ENCODE measurements at regions not wholly inside any gene's neighbourhood (a gene's known extent, or its start where the extent isn't known, plus 50 kb on each side); places are given as distances from the start of the nearest gene placed in this dataset.

DNA sequence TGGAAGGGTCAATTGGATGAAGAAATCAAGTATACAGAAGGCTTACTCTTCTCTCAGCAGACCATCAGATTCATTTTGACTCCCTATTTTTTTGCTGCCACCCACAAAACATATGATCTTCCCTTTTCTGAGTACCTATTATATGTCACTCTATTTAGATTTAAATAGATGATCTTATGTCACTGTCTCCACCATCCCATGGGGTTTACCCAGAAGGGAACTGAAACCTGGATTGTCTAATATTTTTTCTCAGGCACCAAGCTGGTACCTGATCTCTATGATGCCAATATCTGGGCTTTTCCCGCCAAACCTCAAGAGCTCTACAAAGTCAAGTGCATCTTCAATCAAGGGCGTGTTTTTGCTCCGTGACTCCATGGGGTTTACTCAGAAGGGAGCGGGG, 118.7 kb downstream of the GAS1 start:
- Histone ChIP-seq H3K9me3 (ENCODE audit: control insufficient read depth, low read length) (no peaks in the 10 kb centered on the region), H3K9ac (ENCODE audit: low read length) (no peak overlapping the region), H3K27me3 (ENCODE audit: control insufficient read depth, insufficient read depth, low read length) (no peaks in the 10 kb centered on the region), H3K4me3 (ENCODE audit: low read length) (no peak overlapping the region), H3K36me3 (ENCODE audit: control insufficient read depth, insufficient read depth, low read length) (no peaks in the 10 kb centered on the region), H3K4me1 (ENCODE audit: control insufficient read depth, insufficient read depth, low read length) (no peaks in the 10 kb centered on the region)

DNA sequence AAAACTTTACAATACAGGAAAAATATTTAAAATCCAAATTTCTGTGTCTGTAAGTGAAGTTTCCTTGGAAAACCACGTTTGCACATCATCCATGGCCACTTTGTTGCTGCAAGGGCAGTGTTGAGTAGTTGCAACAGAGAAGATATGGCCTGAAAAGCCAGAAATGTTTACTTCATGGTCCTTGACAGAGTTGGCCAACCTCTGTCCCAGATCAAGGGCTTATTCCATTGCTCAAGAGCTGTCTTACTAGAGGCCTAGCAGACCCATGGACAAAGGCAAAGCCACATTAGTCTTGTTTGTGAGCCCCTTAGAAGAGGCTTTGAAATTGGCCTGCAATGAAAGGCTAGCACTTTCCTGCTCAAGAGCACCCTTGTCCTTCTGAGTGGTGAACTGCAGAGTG, 119.4 kb downstream of the GAS1 start:
- Histone ChIP-seq H3K9me3 (ENCODE audit: control insufficient read depth, low read length) (no peaks in the 10 kb centered on the region), H3K27me3 (ENCODE audit: control insufficient read depth, insufficient read depth, low read length) (no peaks in the 10 kb centered on the region), H3K36me3 (ENCODE audit: control insufficient read depth, insufficient read depth, low read length) (no peaks in the 10 kb centered on the region), H3K4me1 (ENCODE audit: control insufficient read depth, insufficient read depth, low read length) (no peaks in the 10 kb centered on the region), H3K4me3 (ENCODE audit: low read length) (no peak overlapping the region), H3K9ac (ENCODE audit: low read length) (no peak overlapping the region)

DNA sequence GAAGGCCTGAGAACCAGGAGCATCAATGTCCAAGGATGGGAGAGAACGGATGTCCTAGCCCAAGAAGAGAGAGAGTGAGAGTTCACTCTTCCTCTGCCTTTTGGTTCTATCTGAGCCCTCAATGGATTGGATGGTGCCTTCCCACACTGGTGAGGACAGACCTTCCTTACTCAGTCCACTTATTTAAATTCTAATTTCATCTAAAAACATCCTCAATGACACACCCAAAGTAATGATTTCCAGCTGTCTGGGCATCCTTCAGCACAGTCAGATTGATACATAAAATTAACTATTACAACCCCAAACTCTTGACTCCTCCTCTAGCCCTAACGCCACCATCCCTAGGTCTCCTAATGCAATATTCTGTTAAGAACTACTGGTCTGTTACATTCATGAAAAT, 122.0 kb downstream of the GAS1 start:
- H3K27me3 ChIP-seq (ENCODE audit: control insufficient read depth, insufficient read depth, low read length) = no peaks in the 10 kb centered on the region
- no peaks in the 10 kb centered on the region for H3K4me1 ChIP-seq (ENCODE audit: control insufficient read depth, insufficient read depth, low read length)
- H3K4me3 ChIP-seq (ENCODE audit: low read length) = no peak overlapping the region
- H3K36me3 ChIP-seq (ENCODE audit: control insufficient read depth, insufficient read depth, low read length) = no peaks in the 10 kb centered on the region
- no peaks in the 10 kb centered on the region for H3K9me3 ChIP-seq (ENCODE audit: control insufficient read depth, low read length)
- no peak overlapping the region for H3K9ac ChIP-seq (ENCODE audit: low read length)

DNA sequence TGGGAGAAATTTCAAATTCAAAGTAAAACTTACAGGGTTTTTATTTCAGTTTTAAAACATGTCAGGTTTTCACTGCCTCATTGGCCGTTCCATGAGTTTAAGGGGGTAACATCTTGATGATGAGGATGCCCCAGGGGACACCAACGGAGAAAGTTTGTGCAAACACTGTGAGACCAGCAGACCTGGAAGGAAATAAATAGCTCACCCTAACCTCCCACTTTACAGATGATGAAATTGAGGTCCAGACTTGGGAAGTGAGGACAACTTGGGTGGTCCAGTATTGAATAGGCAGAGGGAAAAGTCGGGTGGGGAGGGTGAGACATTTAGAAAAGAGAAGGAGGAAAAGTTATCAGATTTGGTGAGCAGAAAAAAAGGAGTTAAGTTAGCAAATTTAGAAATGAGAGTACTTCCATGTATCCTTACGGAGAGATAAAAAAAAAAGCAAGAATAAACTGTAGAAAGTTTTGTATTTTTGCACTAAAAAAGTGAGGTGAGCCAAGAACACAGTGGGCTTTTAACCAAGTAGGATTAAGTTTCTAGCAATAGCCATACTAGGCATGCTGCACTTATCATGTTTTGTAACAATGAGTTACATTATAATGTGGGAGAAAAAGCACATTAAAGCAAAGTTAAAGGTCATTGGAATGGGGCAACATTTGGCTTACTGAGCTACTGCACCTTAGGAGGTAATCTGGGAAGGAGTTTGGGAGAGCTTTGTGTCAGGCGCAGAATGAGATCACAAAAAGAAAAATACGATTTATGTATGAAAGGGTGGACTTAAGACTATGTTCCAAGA, 125.1 kb downstream of the GAS1 start:
- Histone ChIP-seq H3K9me3 (ENCODE audit: control insufficient read depth, low read length) (no peaks in the 10 kb centered on the region), H3K4me1 (ENCODE audit: control insufficient read depth, insufficient read depth, low read length) (no peaks in the 10 kb centered on the region), H3K36me3 (ENCODE audit: control insufficient read depth, insufficient read depth, low read length) (no peaks in the 10 kb centered on the region), H3K27me3 (ENCODE audit: control insufficient read depth, insufficient read depth, low read length) (no peaks in the 10 kb centered on the region), H3K9ac (ENCODE audit: low read length) (no peak overlapping the region), H3K4me3 (ENCODE audit: low read length) (no peak overlapping the region)

DNA sequence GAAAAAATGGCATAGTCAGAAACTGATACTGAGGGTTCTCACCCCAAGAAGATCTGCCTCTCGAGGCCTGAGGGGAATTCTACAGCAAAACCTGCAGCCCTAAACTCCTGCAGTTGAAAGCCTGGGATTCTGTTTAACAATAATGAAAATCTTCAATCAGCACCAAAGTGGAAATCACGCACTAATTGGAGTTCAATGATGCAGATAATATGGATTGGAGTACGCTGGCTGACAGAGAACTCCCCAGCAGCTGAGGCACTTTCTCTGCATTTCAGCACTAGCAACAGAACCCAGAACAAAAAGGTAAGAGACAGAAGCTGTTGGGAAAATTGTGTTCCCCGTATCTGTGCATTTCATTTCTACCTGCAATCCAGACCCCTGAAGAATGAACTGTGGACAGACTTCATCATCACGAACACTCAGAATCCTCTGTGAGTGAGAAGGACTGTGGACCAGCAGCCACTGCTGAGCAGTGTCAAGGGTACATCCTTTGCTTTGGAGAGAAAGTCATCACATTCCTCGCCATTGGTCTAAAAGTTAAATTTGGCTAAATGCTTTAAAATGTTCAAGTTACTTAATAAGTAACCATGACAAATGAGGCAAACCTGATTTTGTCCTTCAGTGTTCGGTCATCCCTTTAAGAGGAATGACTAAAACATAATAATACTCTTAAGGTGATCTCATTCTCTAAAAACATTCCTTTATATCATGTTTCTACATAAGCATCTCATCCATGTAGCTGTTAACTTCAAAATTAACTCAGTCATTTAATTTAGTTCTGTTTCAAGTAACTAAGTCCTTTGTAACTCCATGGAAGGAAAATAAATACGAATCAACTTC, 126.1 kb downstream of the GAS1 start:
- Histone ChIP-seq H3K9ac (ENCODE audit: low read length) (no peak overlapping the region), H3K36me3 (ENCODE audit: control insufficient read depth, insufficient read depth, low read length) (no peaks in the 10 kb centered on the region), H3K27me3 (ENCODE audit: control insufficient read depth, insufficient read depth, low read length) (no peaks in the 10 kb centered on the region), H3K9me3 (ENCODE audit: control insufficient read depth, low read length) (no peaks in the 10 kb centered on the region), H3K4me3 (ENCODE audit: low read length) (no peak overlapping the region), H3K4me1 (ENCODE audit: control insufficient read depth, insufficient read depth, low read length) (no peaks in the 10 kb centered on the region)

DNA sequence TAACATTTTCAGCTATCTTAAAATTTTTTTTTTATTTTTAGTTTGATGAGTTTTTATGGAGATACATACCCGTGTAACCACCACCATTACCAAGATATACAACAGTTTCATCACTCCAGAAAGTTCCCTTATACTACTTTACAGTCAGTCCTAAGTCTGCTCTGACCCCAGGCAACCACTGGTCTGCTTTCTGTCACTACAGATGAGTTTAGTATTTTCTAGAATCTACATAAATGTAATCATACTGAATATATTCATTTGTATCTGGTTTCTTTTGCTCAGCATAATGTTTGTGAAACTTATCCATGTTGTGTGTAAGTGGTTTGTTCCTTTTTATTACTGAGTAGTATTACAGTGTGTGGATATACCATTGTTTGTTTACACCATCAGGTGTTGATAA, 127.8 kb downstream of the GAS1 start:
- H3K36me3 ChIP-seq (ENCODE audit: control insufficient read depth, insufficient read depth, low read length) = no peaks in the 10 kb centered on the region
- no peaks in the 10 kb centered on the region for H3K27me3 ChIP-seq (ENCODE audit: control insufficient read depth, insufficient read depth, low read length)
- no peak overlapping the region for H3K4me3 ChIP-seq (ENCODE audit: low read length)
- no peaks in the 10 kb centered on the region for H3K4me1 ChIP-seq (ENCODE audit: control insufficient read depth, insufficient read depth, low read length)
- H3K9me3 ChIP-seq (ENCODE audit: control insufficient read depth, low read length) = no peaks in the 10 kb centered on the region
- no peak overlapping the region for H3K9ac ChIP-seq (ENCODE audit: low read length)

DNA sequence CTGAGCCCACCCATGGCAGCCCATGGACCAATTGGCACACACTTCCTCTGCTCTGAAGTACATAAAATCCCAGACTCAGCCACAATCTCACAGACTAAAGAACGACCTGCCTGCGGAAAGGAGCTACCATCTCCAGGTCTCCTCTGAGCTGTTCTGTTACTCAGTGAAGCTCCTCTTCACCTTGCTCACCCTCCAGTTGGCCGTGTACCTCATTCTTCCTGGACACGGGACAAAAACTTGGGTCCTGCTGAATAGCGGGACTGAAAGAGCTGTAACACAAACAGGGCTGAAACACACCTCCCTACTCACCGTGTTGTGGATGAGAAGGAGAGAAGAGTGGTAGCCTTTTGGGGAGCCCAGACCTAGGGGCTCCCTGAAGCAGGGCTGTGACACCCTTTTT, 128.7 kb downstream of the GAS1 start:
- Histone ChIP-seq H3K9ac (ENCODE audit: low read length) (no peak overlapping the region), H3K27me3 (ENCODE audit: control insufficient read depth, insufficient read depth, low read length) (no peaks in the 10 kb centered on the region), H3K9me3 (ENCODE audit: control insufficient read depth, low read length) (no peaks in the 10 kb centered on the region), H3K4me1 (ENCODE audit: control insufficient read depth, insufficient read depth, low read length) (no peaks in the 10 kb centered on the region), H3K4me3 (ENCODE audit: low read length) (no peak overlapping the region), H3K36me3 (ENCODE audit: control insufficient read depth, insufficient read depth, low read length) (no peaks in the 10 kb centered on the region)

DNA sequence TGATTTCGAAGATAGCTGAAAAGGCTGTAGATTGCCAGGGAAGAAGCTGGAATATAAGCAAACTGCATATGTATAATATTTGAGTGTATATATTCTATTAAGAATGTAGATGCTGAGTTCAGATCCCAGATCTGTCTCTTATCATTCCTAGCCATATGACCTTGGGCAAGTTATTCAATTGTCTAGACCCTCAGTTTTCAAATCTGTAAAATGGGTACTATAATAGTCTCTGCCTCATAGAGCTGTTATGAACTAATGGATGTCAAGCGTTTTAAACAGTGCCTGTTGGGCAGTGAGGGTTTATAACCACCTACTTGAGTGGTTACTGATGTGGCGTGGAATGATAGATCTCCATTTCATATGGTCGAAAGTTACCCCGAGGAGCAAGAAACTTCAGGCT, 130.4 kb downstream of the GAS1 start:
- no peaks in the 10 kb centered on the region for H3K27me3 ChIP-seq (ENCODE audit: control insufficient read depth, insufficient read depth, low read length)
- no peaks in the 10 kb centered on the region for H3K9me3 ChIP-seq (ENCODE audit: control insufficient read depth, low read length)
- H3K4me3 ChIP-seq (ENCODE audit: low read length) = no peak overlapping the region
- no peaks in the 10 kb centered on the region for H3K4me1 ChIP-seq (ENCODE audit: control insufficient read depth, insufficient read depth, low read length)
- H3K36me3 ChIP-seq (ENCODE audit: control insufficient read depth, insufficient read depth, low read length) = no peaks in the 10 kb centered on the region
- no peak overlapping the region for H3K9ac ChIP-seq (ENCODE audit: low read length)

DNA sequence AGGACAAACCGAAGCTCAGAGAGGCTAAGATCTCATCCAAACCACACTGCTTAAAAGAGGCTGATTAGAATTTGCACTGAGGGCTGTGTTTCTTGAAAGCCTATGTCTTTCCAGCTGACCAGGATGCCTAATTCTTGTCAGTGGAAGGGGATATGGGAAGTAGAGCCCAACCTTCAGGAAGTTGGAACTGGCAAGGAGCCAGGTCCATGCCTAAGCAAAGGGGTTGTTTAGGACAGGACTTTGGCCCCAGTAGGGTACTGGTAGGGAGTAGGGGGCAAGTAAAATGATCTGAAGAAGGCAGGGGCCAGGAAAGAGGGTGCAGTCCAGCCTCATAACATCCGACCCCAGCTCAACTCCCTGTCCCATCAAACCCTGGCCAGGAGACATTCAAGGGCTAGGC, 130.9 kb downstream of the GAS1 start:
- no peak overlapping the region for H3K4me3 ChIP-seq (ENCODE audit: low read length)
- H3K27me3 ChIP-seq (ENCODE audit: control insufficient read depth, insufficient read depth, low read length) = no peaks in the 10 kb centered on the region
- no peaks in the 10 kb centered on the region for H3K9me3 ChIP-seq (ENCODE audit: control insufficient read depth, low read length)
- H3K36me3 ChIP-seq (ENCODE audit: control insufficient read depth, insufficient read depth, low read length) = no peaks in the 10 kb centered on the region
- H3K4me1 ChIP-seq (ENCODE audit: control insufficient read depth, insufficient read depth, low read length) = no peaks in the 10 kb centered on the region
- H3K9ac ChIP-seq (ENCODE audit: low read length) = no peak overlapping the region

DNA sequence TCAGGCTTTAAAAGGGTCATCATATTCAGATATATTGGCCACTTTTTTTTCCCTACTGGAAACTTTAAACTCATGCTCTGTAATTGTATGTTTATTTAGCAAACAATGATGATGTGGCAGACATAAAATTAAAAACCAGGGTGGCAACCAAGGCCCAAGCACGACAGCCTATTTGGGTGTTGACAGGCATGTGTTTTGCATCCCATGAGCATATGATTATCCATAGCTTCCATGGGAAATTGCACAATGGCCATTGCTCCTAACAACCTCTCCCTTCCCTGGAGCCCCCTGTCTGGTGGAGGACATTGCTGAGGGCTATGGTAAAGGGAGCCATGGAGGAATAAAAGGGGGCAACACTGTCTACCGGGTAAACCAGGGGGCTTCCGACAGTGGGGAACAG, 134.7 kb downstream of the GAS1 start:
- Histone ChIP-seq H3K4me3 (ENCODE audit: low read length) (no peak overlapping the region), H3K9ac (ENCODE audit: low read length) (no peak overlapping the region), H3K9me3 (ENCODE audit: control insufficient read depth, low read length) (no peaks in the 10 kb centered on the region), H3K36me3 (ENCODE audit: control insufficient read depth, insufficient read depth, low read length) (no peaks in the 10 kb centered on the region), H3K4me1 (ENCODE audit: control insufficient read depth, insufficient read depth, low read length) (no peaks in the 10 kb centered on the region), H3K27me3 (ENCODE audit: control insufficient read depth, insufficient read depth, low read length) (no peaks in the 10 kb centered on the region)

DNA sequence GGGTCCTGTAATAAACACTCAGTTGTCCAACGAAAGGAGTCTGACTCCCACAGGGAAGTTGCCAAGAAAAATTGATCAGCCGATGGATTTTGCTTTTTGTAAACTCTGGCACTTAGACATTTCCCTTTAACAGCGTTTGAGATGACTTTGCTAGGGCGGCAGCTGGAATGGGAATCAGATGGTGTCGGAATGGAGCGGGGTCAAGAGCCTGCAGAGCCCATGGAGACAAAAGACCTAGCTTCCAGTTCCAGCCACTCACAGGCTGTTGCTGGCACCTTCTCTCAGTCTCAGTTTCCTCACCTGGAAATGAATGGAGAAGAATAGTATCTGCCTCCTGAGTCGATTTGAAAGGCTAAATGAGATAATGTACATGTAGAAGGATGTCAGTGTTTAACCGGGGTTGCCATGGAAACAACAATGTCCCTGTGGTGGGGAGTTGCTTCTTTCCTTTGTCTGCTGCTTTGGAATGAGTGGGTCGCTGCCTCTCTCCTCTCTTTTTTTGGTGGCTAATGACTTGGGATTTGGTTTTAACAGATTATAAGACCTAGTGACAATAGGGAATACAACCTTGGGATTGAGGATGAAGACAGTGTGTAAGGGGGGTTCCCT, 137.4 kb downstream of the GAS1 start:
- Histone ChIP-seq H3K9ac (ENCODE audit: low read length) (no peak overlapping the region), H3K27me3 (ENCODE audit: control insufficient read depth, insufficient read depth, low read length) (no peaks in the 10 kb centered on the region), H3K4me3 (ENCODE audit: low read length) (no peak overlapping the region), H3K36me3 (ENCODE audit: control insufficient read depth, insufficient read depth, low read length) (no peaks in the 10 kb centered on the region), H3K4me1 (ENCODE audit: control insufficient read depth, insufficient read depth, low read length) (no peaks in the 10 kb centered on the region), H3K9me3 (ENCODE audit: control insufficient read depth, low read length) (no peaks in the 10 kb centered on the region)

DNA sequence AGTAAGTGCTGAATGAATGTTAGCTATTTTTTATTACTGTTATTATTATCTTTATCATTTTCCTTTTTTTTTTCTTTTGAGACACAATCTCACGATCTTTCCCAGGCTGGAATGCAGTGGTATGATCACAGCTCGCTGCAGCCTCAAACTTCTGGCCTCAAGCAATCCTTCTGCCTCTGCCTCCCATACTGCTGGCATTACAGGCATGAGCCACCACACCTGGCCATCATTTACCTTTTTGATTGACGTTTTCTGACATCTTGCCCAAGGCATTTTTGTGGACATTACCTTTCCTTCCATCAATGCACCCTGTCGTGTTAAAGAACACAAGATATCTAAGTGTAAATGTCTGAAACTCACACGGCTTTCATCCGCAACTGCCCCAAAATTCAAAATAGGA, 138.2 kb downstream of the GAS1 start:
- Histone ChIP-seq H3K27me3 (ENCODE audit: control insufficient read depth, insufficient read depth, low read length) (no peaks in the 10 kb centered on the region), H3K4me1 (ENCODE audit: control insufficient read depth, insufficient read depth, low read length) (no peaks in the 10 kb centered on the region), H3K4me3 (ENCODE audit: low read length) (no peak overlapping the region), H3K9ac (ENCODE audit: low read length) (no peak overlapping the region), H3K9me3 (ENCODE audit: control insufficient read depth, low read length) (no peaks in the 10 kb centered on the region), H3K36me3 (ENCODE audit: control insufficient read depth, insufficient read depth, low read length) (no peaks in the 10 kb centered on the region)
